Breast epithelium (tissue), 4 donors: ENCODE measurements at regions not wholly inside any gene's neighbourhood (a gene's known extent, or its start where the extent isn't known, plus 50 kb on each side); places are given as distances from the start of the nearest gene placed in this dataset.

Experiments used
- DNase-seq, 2 donors: peaks; one replicate each; pipeline ENCODE4 v3.0.0-alpha.2; 2019; ENCODE audit warnings: low spot score in 2 of 2
- H3K27ac ChIP-seq, 2 donors: fragments of 200-600 bp; sonication (generic) in 1 of 2; one replicate each; pipeline ENCODE4 v1.5.1; 2016 to 2019; ENCODE audit warnings: mild to moderate bottlenecking in 1 of 2
- H3K27me3 ChIP-seq, 2 donors: fragments of 200-600 bp; sonication (generic) in 1 of 2; one replicate each; pipeline versions ENCODE4 v1.5.1 to v1.6.0; 2017 to 2019; ENCODE audit warnings: control low read depth in 1 of 2, mild to moderate bottlenecking in 1 of 2
- H3K36me3 ChIP-seq: fragments of 200-600 bp; one replicate; pipeline ENCODE4 v1.5.1; 2019
- H3K4me1 ChIP-seq, 2 donors: fragments of 200-600 bp; sonication (generic); one replicate each; pipeline ENCODE4 v1.5.1; 2016 to 2019; ENCODE audit warnings: control low read depth in 1 of 2
- H3K4me3 ChIP-seq, 3 donors: fragments of 200-600 bp; sonication (generic); 1 replicate in 2 of 3; 2 replicates in 1 of 3; pipeline ENCODE4 v1.5.1; 2016 to 2019; ENCODE audit warnings: mild to moderate bottlenecking in 3 of 3, moderate library complexity in 2 of 3
- H3K9me3 ChIP-seq, 2 donors: fragments of 200-600 bp; sonication (generic) in 1 of 2; one replicate each; pipeline ENCODE4 v1.5.1; 2016 to 2019; ENCODE audit warnings: control low read depth in 1 of 2
- POLR2A ChIP-seq: fragments of 450-650 bp; IDR thresholded peaks from one replicate; pipeline ENCODE4 v1.6.1; 2016; ENCODE audit warnings: antibody characterized with exemption, mild to moderate bottlenecking, moderate library complexity
- POLR2AphosphoS5 ChIP-seq, 3 donors: sonication (generic); formaldehyde crosslinking; IDR thresholded peaks; one replicate each; pipeline ENCODE4 v1.6.1; 2017; ENCODE audit warnings: antibody characterized with exemption in 3 of 3
- intact Hi-C: fragments of 100-400 bp; cut with DNase I; formaldehyde crosslinking; loops from one replicate; pipeline ENCODE4 v1.15.1; 2023; ENCODE audit warnings: low total_unique reads
- TF ChIP-seq, protein P1 (sequence below), 3 donors: fragments of 450-650 bp; IDR thresholded peaks; one replicate each; pipeline ENCODE4 v1.5.1; 2016 to 2017; ENCODE audit warnings: antibody characterized with exemption in 3 of 3, mild to moderate bottlenecking in 3 of 3, moderate library complexity in 3 of 3

DNA sequence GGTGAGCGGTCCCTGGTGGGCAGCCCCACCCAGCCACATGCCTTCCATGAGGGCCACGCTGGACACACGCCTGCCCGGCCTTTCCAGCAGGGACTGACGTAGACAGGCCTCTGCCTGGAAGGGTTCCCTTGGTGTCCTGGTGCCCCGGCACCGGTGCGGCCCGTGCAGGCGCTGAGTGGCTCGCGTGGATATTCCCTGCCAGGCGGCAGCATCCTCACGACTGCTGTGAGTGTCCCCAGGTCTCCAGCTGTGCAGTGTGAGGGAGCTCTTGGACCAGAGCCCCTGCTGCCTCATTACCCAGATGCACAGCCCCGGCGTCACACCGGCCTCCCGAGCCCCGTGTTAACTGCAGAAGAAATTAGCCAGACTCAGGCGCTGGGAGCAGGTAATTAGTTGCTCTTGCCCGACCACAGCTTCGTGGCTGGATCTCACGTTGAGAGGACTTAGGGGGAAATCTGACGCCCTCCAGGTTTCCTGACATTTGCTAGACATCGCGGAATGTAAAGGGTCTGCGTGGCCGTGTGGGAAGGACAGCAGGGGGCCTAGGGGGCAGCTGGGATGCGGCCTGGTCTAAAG lies 1196.3 kb downstream of the BRD1 start:
- no peak overlapping the region for H3K4me3 ChIP-seq
- no peaks in the 10 kb centered on the region for H3K4me1 ChIP-seq
- no peak overlapping the region for H3K27ac ChIP-seq
- peaks cover 0 to 26% of the 10 kb centered on the region in 2 donors for H3K27me3 ChIP-seq
- DNase-seq = no peak
- no peak for TF ChIP-seq POLR2AphosphoS5 (IDR thresholded peaks at IDR 0.05)
- TF ChIP-seq, protein P1, sequence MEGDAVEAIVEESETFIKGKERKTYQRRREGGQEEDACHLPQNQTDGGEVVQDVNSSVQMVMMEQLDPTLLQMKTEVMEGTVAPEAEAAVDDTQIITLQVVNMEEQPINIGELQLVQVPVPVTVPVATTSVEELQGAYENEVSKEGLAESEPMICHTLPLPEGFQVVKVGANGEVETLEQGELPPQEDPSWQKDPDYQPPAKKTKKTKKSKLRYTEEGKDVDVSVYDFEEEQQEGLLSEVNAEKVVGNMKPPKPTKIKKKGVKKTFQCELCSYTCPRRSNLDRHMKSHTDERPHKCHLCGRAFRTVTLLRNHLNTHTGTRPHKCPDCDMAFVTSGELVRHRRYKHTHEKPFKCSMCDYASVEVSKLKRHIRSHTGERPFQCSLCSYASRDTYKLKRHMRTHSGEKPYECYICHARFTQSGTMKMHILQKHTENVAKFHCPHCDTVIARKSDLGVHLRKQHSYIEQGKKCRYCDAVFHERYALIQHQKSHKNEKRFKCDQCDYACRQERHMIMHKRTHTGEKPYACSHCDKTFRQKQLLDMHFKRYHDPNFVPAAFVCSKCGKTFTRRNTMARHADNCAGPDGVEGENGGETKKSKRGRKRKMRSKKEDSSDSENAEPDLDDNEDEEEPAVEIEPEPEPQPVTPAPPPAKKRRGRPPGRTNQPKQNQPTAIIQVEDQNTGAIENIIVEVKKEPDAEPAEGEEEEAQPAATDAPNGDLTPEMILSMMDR (IDR thresholded peaks at IDR 0.05) = no peak
- no peak for TF ChIP-seq POLR2A
- H3K9me3 ChIP-seq = no peaks in the 10 kb centered on the region
- intact Hi-C loops = no loop called here
- H3K36me3 ChIP-seq = no peaks in the 10 kb centered on the region

DNA sequence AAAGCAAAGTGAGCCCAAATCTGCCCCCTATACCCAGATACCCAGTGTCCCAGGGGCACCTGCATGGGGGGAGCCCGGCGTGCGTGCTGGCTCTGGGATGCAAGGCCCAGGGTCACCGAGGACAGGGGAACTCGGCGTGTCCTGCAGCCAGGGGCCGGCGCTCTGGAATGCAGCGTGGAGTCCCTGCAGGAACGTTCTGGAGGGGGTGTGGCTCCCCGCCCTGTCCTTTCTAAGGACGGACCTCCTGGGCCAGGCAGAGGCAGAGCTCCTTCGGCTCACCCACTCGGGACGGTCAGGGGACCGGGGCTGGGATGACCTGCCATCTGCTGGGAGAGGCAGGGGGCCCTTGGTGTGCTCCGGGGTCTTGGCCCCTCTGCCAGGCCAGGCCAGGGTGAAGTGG lies 1196.8 kb downstream of the BRD1 start:
- TF ChIP-seq, protein P1 (IDR thresholded peaks at IDR 0.05) = no peak
- TF ChIP-seq POLR2AphosphoS5 (IDR thresholded peaks at IDR 0.05) (no peak), POLR2A (no peak)
- DNase-seq = no peak
- Histone ChIP-seq H3K4me3 (no peak overlapping the region), H3K36me3 (no peaks in the 10 kb centered on the region), H3K9me3 (no peaks in the 10 kb centered on the region), H3K27ac (no peak overlapping the region), H3K4me1 (no peaks in the 10 kb centered on the region), H3K27me3 (peaks cover 0 to 26% of the 10 kb centered on the region in 2 donors)
- intact Hi-C loops = no loop called here

DNA sequence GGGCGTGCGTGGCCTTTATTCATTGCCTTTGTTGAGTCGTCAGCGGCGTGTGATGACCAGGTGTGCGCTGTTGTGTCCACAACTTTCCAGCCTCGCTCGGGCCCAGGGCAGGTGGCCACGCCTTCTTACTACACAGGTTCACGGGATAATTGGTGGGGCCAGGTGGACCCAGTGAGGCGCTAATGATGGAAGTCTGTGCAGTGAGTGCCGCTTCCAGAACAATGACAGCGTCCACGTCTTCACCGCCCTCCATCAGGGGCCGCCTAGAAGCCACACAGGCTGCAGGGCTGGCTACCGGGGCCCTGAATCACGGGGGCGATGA lies 1197.3 kb downstream of the BRD1 start:
- intact Hi-C loops = no loop called here
- Histone ChIP-seq H3K27me3 (peaks cover 0 to 26% of the 10 kb centered on the region in 2 donors), H3K36me3 (no peaks in the 10 kb centered on the region), H3K9me3 (no peaks in the 10 kb centered on the region), H3K4me3 (no peak overlapping the region), H3K4me1 (no peaks in the 10 kb centered on the region), H3K27ac (no peak overlapping the region)
- no peak for DNase-seq
- TF ChIP-seq POLR2AphosphoS5 (IDR thresholded peaks at IDR 0.05) (no peak), POLR2A (no peak)
- TF ChIP-seq, protein P1 (IDR thresholded peaks at IDR 0.05) = no peak

DNA sequence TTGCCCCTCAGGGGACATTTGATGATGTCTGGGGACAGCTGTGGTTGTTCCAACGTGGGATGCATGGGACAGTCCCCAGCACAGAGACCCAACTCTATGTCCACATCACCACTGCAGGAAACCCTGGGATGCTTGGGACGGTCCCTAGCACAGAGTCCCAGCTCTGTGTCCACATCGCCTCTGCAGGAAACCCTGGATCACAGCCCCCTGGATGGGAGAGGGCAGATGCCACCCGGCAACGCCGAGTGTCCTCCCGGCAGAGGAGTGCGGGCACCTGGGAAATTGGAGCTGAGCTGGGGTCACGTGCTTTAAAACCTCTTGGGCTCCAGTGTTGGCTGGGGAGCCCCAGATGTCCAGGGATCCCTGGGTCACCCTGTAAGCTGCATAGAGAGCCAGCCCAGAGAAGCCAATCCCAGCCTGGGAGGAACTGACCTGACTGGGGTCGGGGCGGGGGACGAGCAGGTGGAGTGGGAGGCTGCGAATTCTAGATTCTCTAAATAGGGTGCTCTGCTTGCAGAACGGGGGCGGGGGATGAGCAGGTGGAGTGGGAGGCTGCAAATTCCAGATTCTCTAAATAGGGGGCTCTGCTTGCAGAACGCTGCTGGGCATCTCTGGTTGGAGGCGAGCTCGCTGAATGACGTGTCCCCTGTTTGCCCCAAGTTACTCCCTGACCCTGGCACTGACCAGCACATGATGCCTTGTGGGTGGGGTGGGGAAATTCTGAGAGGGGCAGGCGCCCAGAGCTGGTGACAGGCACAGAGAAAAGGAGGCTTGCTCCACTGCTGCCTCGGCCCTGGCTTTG lies 1197.8 kb downstream of the BRD1 start:
- Histone ChIP-seq H3K27me3 (peaks cover 0 to 26% of the 10 kb centered on the region in 2 donors), H3K9me3 (no peaks in the 10 kb centered on the region), H3K4me3 (no peak overlapping the region), H3K4me1 (no peaks in the 10 kb centered on the region), H3K36me3 (no peaks in the 10 kb centered on the region), H3K27ac (no peak overlapping the region)
- DNase-seq = no peak
- TF ChIP-seq POLR2AphosphoS5 (IDR thresholded peaks at IDR 0.05) = no peak
- TF ChIP-seq, protein P1 (IDR thresholded peaks at IDR 0.05) = no peak
- no peak for TF ChIP-seq POLR2A
- intact Hi-C loops = no loop called here

DNA sequence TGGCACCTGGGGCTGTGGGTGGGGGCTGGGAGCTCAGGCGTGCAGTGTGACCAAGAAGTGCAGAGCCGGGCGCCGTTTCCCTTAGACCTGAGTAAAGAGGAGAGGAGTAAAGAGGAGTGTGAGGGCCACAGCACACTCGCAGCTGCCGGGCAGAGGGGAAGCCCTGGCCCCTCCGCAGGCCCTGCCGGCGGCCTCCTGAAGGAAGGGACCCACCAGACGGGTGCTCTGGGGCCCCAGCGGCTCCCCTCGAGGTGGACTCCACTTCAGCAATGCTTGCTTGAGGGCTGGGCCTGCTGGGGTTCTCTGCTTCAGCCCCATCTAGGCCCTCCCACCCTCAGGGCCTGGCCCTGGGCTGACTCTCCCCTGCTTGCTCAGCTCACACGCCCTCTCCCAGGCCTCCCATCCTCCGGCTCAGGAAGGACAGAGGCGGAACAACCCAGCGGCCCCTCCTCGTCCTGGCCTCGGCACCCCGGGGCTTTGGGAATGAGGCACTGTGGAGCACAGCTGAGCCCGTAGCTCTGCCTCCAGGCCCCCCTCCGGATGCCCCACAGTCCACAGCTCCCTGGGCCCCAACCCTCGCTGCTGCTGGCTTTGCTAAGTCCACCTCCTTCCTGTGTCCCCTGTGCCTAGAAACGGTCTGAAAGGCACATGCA lies 1198.7 kb downstream of the BRD1 start:
- Histone ChIP-seq H3K4me1 (no peaks in the 10 kb centered on the region), H3K27ac (no peak overlapping the region), H3K36me3 (no peaks in the 10 kb centered on the region), H3K9me3 (no peaks in the 10 kb centered on the region), H3K27me3 (peaks cover 0 to 26% of the 10 kb centered on the region in 2 donors), H3K4me3 (no peak overlapping the region)
- TF ChIP-seq, protein P1 (IDR thresholded peaks at IDR 0.05) = no peak
- no peak for TF ChIP-seq POLR2A
- TF ChIP-seq POLR2AphosphoS5 (IDR thresholded peaks at IDR 0.05) = no peak
- no peak for DNase-seq
- intact Hi-C loops = no loop called here
